ENCODE measurements at regions not wholly inside any gene's neighbourhood (a gene's known extent, or its start where the extent isn't known, plus 50 kb on each side); places are given as distances from the start of the nearest gene placed in this dataset.

DNA sequence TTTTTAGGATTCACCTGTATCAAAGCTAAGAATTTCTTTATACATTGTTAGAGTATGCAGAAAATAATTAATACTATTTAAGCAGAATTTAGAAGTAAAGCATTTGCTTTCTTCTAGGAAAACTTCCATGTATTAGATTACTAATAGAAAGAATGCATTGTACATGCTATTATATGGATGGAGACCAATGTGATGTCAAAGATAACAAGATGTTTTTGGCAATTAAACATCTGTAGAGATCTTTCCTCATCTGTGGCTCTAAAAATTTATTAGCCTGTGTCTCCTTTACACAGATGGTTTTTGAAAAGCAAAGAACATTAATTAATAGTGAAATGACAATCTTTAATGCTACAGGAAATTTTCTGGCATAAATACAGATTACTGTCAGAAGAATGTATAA lies 198.4 kb upstream of the CCDC179 start:
- Histone ChIP-seq H3K27ac (ENCODE audit: low read length) (no peak overlapping the region), H3K4me1 (ENCODE audit: insufficient read depth, low read length) (no peaks in the 10 kb centered on the region), H3K9ac (ENCODE audit: low read depth, low read length) (no peak overlapping the region), H3K27me3 (ENCODE audit: insufficient read depth, low read length) (no peaks in the 10 kb centered on the region), H3K9me3 (ENCODE audit: insufficient read depth, low read depth, low read length) (no peaks in the 10 kb centered on the region), H3K36me3 (ENCODE audit: insufficient read depth, low read depth, low read length) (no peaks in the 10 kb centered on the region), H3K4me3 (ENCODE audit: low read length) (no peak overlapping the region)

DNA sequence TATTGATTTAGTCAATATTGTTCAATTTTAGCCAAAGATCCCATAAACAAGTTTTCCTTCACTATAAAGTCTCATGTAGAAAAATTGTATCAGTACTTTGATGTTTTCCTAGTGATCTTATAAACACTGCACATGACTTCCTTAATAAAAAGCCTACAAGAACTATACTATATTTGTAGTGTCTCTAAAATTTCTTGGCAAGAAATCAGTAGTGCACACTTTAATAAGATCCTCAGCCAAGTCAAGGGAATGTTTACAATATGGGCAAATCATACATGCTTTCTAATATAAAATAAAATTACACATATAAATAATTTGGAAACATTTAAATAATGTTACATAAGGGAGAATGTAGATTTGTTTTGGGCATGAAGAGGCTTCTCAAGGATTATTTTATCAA lies 203.0 kb upstream of the CCDC179 start:
- Histone ChIP-seq H3K9me3 (ENCODE audit: insufficient read depth, low read depth, low read length) (no peaks in the 10 kb centered on the region), H3K4me3 (ENCODE audit: low read length) (no peak overlapping the region), H3K27me3 (ENCODE audit: insufficient read depth, low read length) (no peaks in the 10 kb centered on the region), H3K4me1 (ENCODE audit: insufficient read depth, low read length) (no peaks in the 10 kb centered on the region), H3K9ac (ENCODE audit: low read depth, low read length) (no peak overlapping the region), H3K36me3 (ENCODE audit: insufficient read depth, low read depth, low read length) (no peaks in the 10 kb centered on the region), H3K27ac (ENCODE audit: low read length) (no peak overlapping the region)

DNA sequence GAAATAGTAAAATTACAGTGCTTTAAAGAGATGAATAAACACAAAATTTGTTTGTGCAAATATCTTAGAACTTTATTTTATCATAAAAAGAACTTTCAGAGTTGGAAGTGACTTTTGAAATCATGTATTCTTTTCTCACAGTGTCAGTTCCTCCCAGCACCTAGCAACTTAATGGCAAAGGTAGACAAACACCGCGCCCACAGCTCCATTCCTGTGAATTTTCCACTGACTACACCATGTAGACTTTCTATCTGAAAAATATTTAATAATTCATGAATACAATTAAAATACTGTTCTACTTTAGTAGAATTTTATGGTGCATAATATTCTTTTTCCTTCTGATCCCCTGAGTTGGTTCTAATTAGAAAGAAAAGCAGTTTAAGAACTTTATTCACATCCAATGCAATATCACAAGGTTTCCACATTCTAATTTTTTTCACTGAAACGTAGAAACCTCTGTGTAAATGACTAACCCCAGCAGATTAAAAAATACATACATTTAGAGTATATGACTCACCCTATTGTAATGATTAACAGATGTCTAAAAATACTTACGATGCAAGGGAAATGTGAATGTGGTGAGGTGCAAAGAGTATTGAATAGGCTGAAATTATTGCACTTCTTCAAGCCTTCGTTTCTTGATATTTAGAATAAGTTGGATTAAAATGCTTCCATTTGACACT lies 218.2 kb upstream of the CCDC179 start:
- no peak overlapping the region for H3K4me3 ChIP-seq (ENCODE audit: low read length)
- H3K9me3 ChIP-seq (ENCODE audit: insufficient read depth, low read depth, low read length), result no peaks in the 10 kb centered on the region
- no peak overlapping the region for H3K9ac ChIP-seq (ENCODE audit: low read depth, low read length)

DNA sequence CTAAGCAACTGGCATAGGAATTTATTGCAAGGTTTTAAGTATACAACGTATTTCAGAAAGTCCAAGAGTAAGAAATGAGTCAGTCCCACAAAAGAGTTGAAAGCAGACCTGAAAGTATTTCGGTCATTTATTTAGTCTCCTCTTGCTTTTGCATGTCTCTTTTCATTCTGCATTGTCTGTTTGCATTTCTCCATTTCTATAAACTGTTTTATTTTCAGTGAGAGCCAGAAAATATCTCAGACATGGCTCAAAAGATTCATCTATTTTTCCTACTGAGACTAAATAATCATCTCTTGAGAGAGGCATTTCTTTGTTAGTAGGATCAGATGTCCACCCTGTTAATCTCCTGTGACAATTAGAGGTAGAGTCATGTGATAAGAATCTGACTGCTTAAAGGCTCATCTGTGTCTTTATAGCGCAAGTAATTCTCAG lies 219.1 kb upstream of the CCDC179 start:
- Histone ChIP-seq H3K4me1 (ENCODE audit: insufficient read depth, low read length) (no peaks in the 10 kb centered on the region), H3K27me3 (ENCODE audit: insufficient read depth, low read length) (no peaks in the 10 kb centered on the region), H3K9ac (ENCODE audit: low read depth, low read length) (no peak overlapping the region), H3K4me3 (ENCODE audit: low read length) (no peak overlapping the region), H3K27ac (ENCODE audit: low read length) (no peak overlapping the region), H3K36me3 (ENCODE audit: insufficient read depth, low read depth, low read length) (no peaks in the 10 kb centered on the region), H3K9me3 (ENCODE audit: insufficient read depth, low read depth, low read length) (no peaks in the 10 kb centered on the region)

More for the DNA sequence above, 218.2 kb upstream of the CCDC179 start:
- Histone ChIP-seq H3K27me3 (ENCODE audit: insufficient read depth, low read length) (no peaks in the 10 kb centered on the region), H3K27ac (ENCODE audit: low read length) (no peak overlapping the region), H3K36me3 (ENCODE audit: insufficient read depth, low read depth, low read length) (no peaks in the 10 kb centered on the region), H3K4me1 (ENCODE audit: insufficient read depth, low read length) (no peaks in the 10 kb centered on the region)

DNA sequence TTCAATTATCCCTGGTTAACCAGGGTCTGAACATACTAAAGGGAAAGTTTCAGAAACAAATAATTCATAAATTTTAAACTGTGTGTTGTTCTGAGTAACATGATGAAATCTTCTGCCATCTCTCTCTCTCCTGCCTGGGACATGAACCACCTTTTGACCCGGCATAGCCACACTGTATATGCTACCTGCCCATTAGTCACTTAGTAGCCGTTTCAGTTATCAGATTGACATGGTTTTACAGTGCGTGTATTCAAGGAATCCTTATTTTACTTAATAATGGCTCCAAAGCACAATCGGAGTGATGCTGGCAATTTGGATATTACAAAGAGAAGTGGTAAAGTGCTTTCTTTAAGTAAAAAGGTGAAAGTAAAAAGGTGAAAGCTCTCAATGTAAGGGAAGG lies 227.1 kb upstream of the CCDC179 start:
- H3K36me3 ChIP-seq (ENCODE audit: insufficient read depth, low read depth, low read length), result no peaks in the 10 kb centered on the region
- H3K27me3 ChIP-seq (ENCODE audit: insufficient read depth, low read length), result no peaks in the 10 kb centered on the region
- H3K4me1 ChIP-seq (ENCODE audit: insufficient read depth, low read length), result no peaks in the 10 kb centered on the region
- no peaks in the 10 kb centered on the region for H3K9me3 ChIP-seq (ENCODE audit: insufficient read depth, low read depth, low read length)
- no peak overlapping the region for H3K9ac ChIP-seq (ENCODE audit: low read depth, low read length)
- no peak overlapping the region for H3K27ac ChIP-seq (ENCODE audit: low read length)
- H3K4me3 ChIP-seq (ENCODE audit: low read length), result no peak overlapping the region

DNA sequence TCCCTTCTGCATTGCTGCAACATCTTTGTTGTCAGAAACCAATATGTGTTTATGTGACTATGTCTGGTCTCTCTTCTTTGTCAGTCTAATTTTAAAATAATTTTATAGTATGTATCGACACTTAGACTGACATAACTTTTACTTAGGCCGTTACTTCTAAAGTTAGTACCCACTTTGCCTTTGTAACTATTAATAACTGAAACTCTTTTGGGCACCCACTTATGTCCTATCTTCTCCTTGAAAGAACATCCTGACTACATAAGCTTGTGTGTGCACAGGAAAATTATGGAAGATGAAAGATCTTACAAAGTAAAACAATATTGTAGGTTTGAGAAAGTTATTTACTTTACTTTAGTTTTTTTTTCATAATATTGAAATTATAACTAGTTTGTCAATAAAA lies 230.4 kb upstream of the CCDC179 start:
- no peaks in the 10 kb centered on the region for H3K36me3 ChIP-seq (ENCODE audit: insufficient read depth, low read depth, low read length)
- H3K27me3 ChIP-seq (ENCODE audit: insufficient read depth, low read length), result no peaks in the 10 kb centered on the region

DNA sequence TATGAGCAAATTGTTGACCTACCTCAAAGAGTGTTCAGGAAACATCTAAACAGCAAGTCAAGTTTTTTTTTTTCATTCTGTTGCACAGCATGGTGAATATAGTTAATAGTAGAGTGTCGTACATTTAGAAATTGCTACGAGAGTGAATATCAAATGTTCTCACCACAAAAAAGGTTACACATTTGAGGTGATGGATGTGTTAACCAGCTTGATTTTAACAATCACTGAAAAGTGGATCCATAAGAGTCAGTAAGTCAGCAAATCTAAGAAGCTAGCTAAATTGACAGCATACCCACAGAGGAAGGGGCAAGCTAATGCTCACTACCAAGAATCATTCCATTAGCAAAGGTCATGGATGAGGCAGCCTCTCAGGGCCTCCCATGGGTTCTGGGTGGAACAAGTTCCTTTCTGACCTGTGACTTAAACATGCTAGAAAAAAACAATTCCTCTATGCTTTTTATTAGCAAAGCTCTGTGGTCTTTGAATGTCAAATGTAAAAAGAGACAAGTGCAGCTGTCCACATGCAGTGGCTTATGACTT lies 235.4 kb upstream of the CCDC179 start:
- Histone ChIP-seq H3K27ac (ENCODE audit: low read length) (no peak overlapping the region), H3K27me3 (ENCODE audit: insufficient read depth, low read length) (no peaks in the 10 kb centered on the region), H3K9ac (ENCODE audit: low read depth, low read length) (no peak overlapping the region), H3K4me3 (ENCODE audit: low read length) (no peak overlapping the region), H3K36me3 (ENCODE audit: insufficient read depth, low read depth, low read length) (no peaks in the 10 kb centered on the region), H3K4me1 (ENCODE audit: insufficient read depth, low read length) (no peaks in the 10 kb centered on the region), H3K9me3 (ENCODE audit: insufficient read depth, low read depth, low read length) (no peaks in the 10 kb centered on the region)

More for the DNA sequence above, 230.4 kb upstream of the CCDC179 start:
- H3K9me3 ChIP-seq (ENCODE audit: insufficient read depth, low read depth, low read length), result no peaks in the 10 kb centered on the region
- no peaks in the 10 kb centered on the region for H3K4me1 ChIP-seq (ENCODE audit: insufficient read depth, low read length)
- H3K27ac ChIP-seq (ENCODE audit: low read length), result no peak overlapping the region
- no peak overlapping the region for H3K9ac ChIP-seq (ENCODE audit: low read depth, low read length)
- H3K4me3 ChIP-seq (ENCODE audit: low read length), result no peak overlapping the region

DNA sequence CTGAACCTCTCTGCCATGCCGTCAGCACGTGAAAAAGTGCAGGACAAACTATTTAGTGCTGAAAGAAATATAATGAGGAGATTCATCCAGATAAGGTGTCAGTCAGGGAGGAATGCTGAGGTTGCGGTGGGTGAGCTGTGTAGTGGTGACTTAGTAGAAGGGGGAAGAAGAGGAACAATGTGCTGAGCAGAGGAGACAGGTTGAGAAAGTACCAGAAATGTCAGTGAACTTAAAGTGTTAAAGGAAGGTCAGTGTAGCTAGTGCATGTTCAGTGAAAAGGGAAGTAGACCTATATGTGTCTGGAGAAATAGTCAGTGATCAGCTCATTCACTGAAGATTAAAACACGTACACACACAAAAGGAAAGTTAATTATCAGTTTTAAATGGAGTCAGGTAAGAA lies 237.6 kb upstream of the CCDC179 start:
- Histone ChIP-seq H3K9ac (ENCODE audit: low read depth, low read length) (no peak overlapping the region), H3K4me1 (ENCODE audit: insufficient read depth, low read length) (no peaks in the 10 kb centered on the region), H3K9me3 (ENCODE audit: insufficient read depth, low read depth, low read length) (no peaks in the 10 kb centered on the region), H3K4me3 (ENCODE audit: low read length) (no peak overlapping the region), H3K27ac (ENCODE audit: low read length) (no peak overlapping the region), H3K27me3 (ENCODE audit: insufficient read depth, low read length) (no peaks in the 10 kb centered on the region), H3K36me3 (ENCODE audit: insufficient read depth, low read depth, low read length) (no peaks in the 10 kb centered on the region)

DNA sequence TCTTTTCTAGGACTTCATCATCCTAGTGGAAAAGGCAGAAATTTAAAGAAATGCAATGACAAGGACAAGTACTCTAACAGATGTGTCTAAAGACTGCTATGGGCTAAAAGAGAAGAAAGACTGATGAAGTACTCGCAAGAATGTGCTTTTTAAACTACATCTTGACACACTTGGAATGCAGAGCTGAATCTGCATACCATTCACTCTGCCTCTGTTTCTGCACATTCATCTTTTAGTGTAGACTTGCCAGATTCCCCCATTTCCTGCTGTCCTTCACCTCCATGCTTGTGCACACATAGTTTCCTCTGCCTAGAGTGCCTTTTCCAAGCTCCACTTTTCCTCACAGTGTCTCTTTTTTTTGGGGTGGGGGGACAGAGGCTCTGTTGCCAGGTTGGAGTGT lies 239.0 kb upstream of the CCDC179 start:
- H3K27ac ChIP-seq (ENCODE audit: low read length), result no peak overlapping the region
- H3K36me3 ChIP-seq (ENCODE audit: insufficient read depth, low read depth, low read length), result no peaks in the 10 kb centered on the region
- no peaks in the 10 kb centered on the region for H3K9me3 ChIP-seq (ENCODE audit: insufficient read depth, low read depth, low read length)
- no peaks in the 10 kb centered on the region for H3K27me3 ChIP-seq (ENCODE audit: insufficient read depth, low read length)
- H3K4me3 ChIP-seq (ENCODE audit: low read length), result no peak overlapping the region
- H3K9ac ChIP-seq (ENCODE audit: low read depth, low read length), result no peak overlapping the region
- no peaks in the 10 kb centered on the region for H3K4me1 ChIP-seq (ENCODE audit: insufficient read depth, low read length)

DNA sequence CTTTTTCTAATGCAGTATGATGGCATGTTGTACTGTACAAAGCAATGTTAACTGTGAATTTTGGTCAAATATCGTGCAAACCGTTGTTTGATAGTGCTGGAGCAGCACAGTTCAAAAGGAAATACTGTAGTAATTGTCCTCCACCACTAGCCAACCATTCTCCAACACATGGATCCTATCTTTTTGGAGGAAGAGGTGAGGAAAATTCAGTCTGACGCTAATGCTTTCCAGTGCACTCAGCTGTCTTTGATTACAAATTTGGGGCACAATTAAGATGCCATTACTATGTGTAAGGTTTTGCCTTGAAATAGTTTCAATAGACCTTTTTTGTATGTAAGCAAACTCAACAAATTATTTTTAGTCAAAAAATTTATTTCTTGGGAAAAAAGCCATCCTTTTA lies 240.5 kb upstream of the CCDC179 start:
- Histone ChIP-seq H3K27me3 (ENCODE audit: insufficient read depth, low read length) (no peaks in the 10 kb centered on the region), H3K9me3 (ENCODE audit: insufficient read depth, low read depth, low read length) (no peaks in the 10 kb centered on the region), H3K27ac (ENCODE audit: low read length) (no peak overlapping the region), H3K4me3 (ENCODE audit: low read length) (no peak overlapping the region), H3K9ac (ENCODE audit: low read depth, low read length) (no peak overlapping the region), H3K36me3 (ENCODE audit: insufficient read depth, low read depth, low read length) (no peaks in the 10 kb centered on the region), H3K4me1 (ENCODE audit: insufficient read depth, low read length) (no peaks in the 10 kb centered on the region)

DNA sequence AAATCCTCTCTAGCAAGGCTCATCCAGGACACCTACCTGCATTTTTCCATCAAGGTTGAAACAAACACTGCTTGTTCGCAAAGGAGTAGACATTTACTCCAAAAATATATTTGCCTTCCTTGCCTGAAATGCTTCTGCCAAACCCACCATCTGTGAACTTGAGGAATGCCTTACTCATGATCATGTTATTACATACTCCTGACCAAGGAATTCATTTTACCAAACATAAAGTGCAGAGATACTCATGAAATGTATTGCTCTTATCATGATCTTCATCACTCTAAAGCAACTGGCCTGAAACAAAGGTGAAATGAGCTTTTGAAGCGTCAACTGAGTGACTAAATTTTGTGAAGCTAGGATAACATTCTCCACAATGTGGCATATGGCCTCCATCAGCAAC lies 243.1 kb upstream of the CCDC179 start:
- Histone ChIP-seq H3K4me1 (ENCODE audit: insufficient read depth, low read length) (no peaks in the 10 kb centered on the region), H3K27ac (ENCODE audit: low read length) (no peak overlapping the region), H3K9me3 (ENCODE audit: insufficient read depth, low read depth, low read length) (no peaks in the 10 kb centered on the region), H3K4me3 (ENCODE audit: low read length) (no peak overlapping the region), H3K9ac (ENCODE audit: low read depth, low read length) (no peak overlapping the region), H3K36me3 (ENCODE audit: insufficient read depth, low read depth, low read length) (no peaks in the 10 kb centered on the region), H3K27me3 (ENCODE audit: insufficient read depth, low read length) (no peaks in the 10 kb centered on the region)

DNA sequence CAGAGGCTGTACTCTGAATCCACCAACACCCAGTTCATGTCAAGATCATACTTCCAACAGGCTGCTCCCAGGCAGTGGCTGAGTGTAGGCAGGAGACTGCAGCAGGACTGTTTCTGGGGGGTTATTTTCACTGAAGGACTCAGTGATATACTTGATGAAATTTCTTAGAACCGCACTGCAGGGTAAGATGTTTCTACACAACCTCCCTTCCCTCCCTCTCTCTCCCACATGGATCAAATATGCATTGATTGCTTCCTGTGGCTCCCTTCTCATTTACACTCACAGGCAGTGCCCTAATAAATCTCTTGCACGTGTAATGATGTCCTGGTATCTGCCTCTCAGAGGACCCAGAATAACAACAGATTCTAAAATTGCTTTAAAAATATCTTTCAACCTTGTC lies 251.3 kb upstream of the CCDC179 start:
- Histone ChIP-seq H3K27me3 (ENCODE audit: insufficient read depth, low read length) (no peaks in the 10 kb centered on the region), H3K27ac (ENCODE audit: low read length) (no peak overlapping the region)

More for the DNA sequence above, 251.3 kb upstream of the CCDC179 start:
- no peaks in the 10 kb centered on the region for H3K36me3 ChIP-seq (ENCODE audit: insufficient read depth, low read depth, low read length)
- no peak overlapping the region for H3K9ac ChIP-seq (ENCODE audit: low read depth, low read length)
- H3K4me1 ChIP-seq (ENCODE audit: insufficient read depth, low read length), result peaks cover 16% of the 10 kb centered on the region; the same call in 1 of the 2 replicates
- H3K4me3 ChIP-seq (ENCODE audit: low read length), result no peak overlapping the region
- no peaks in the 10 kb centered on the region; the same call in 1 of the 2 replicates for H3K9me3 ChIP-seq (ENCODE audit: insufficient read depth, low read depth, low read length)
